K562 (cell line): ENCODE measurements at regions not wholly inside any gene's neighbourhood (a gene's known extent, or its start where the extent isn't known, plus 50 kb on each side); places are given as distances from the start of the nearest gene placed in this dataset.

Source experiments
- ATAC-seq: fragments of 200-7000 bp; cut with Tn5 transposase; 3 replicates; pipeline ENCODE4 v1.9.1; 2020; ENCODE audit warnings: moderate library complexity
- BruUV-seq: library from RNA; stranded (reverse); fragments of 400-500 nt; replicated peaks from 2 replicates; lab custom pipeline; 2021; lab: Mats Ljungman, UMichigan
- CTCF ChIA-PET: fragments of 300-600 bp; formaldehyde crosslinking; extraction: SDS; loops from one replicate; lab custom pipeline; 2021; ENCODE audit warnings: low intra/inter-chr PET ratio; lab: Yijun Ruan, JAX
- POLR2A ChIA-PET: fragments of 300-600, 350-650 bp; sonication (Branson Sonifier 250); formaldehyde crosslinking; extraction: SDS; loops from one replicate; lab custom pipeline; 2021; ENCODE audit warnings: antibody characterized with exemption, inconsistent platforms; lab: Yijun Ruan, JAX
- DNase-seq, 4 experiments: peaks; one replicate each; pipeline versions ENCODE4 v3.0.0 to v3.0.0-alpha.2; 2011 to 2018; ENCODE audit warnings: low spot score in 3 of 4, mixed read lengths in 3 of 4; ENCODE audit errors: extremely low read depth in 1 of 4
- FAIRE-seq: peaks from 2 replicates; lab custom pipeline; 2011; peaks lifted over from hg19 to GRCh38; lab: Jason Lieb, UNC
- H2AFZ ChIP-seq: 2 replicates; pipeline ENCODE4 v1.6.0; 2011; ENCODE audit warnings: low read depth, low read length, control low read depth, inconsistent platforms
- H3K27ac ChIP-seq: fragments of 200-600 bp; 3 replicates; pipeline ENCODE4 v1.8.0; 2011; ENCODE audit warnings: low read depth, mild to moderate bottlenecking, control low read depth, inconsistent platforms, low read length, moderate library complexity, mixed read lengths; ENCODE audit errors: extremely low read depth
- H3K27me3 ChIP-seq, 2 experiments: fragments of 300-600 bp in 1 of 2; 2 replicates in 1 of 2; 3 replicates in 1 of 2; pipeline versions ENCODE4 v1.6.0 to v1.8.0; 2011; ENCODE audit warnings: inconsistent platforms in 2 of 2, low read length in 2 of 2, mild to moderate bottlenecking in 1 of 2, mixed read lengths in 1 of 2, moderate library complexity in 1 of 2; ENCODE audit not compliant: control insufficient read depth in 2 of 2, insufficient read depth in 2 of 2
- H3K36me3 ChIP-seq: fragments of 300-600 bp; 3 replicates; pipeline ENCODE4 v1.8.0; 2011; ENCODE audit warnings: mild to moderate bottlenecking, low read length, inconsistent platforms; ENCODE audit not compliant: control insufficient read depth, insufficient read depth
- H3K4me1 ChIP-seq, 2 experiments: fragments of 200-600 bp in 1 of 2; replicated peaks in 1 of 2; 2 replicates in 1 of 2; 3 replicates in 1 of 2; pipeline versions ENCODE4 v1.5.1 to v1.8.0; 2011; ENCODE audit warnings: inconsistent platforms in 2 of 2, low read length in 2 of 2, mild to moderate bottlenecking in 1 of 2, mixed read lengths in 1 of 2, moderate library complexity in 1 of 2; ENCODE audit not compliant: control insufficient read depth in 2 of 2, insufficient read depth in 2 of 2
- H3K4me2 ChIP-seq: 2 replicates; pipeline ENCODE4 v1.6.1; 2011; ENCODE audit warnings: low read length, control low read depth, inconsistent platforms, mixed read lengths; ENCODE audit not compliant: insufficient read depth
- H3K4me3 ChIP-seq: fragments of 200-600 bp; sonication (generic), shearing (Covaris generic); 2 replicates; pipeline ENCODE4 v1.5.1; 2016; ENCODE audit warnings: control low read depth, inconsistent platforms
- H3K79me2 ChIP-seq: fragments of 200-600 bp; 3 replicates; pipeline ENCODE4 v1.8.0; 2011; ENCODE audit warnings: low read length, inconsistent platforms; ENCODE audit not compliant: control insufficient read depth, insufficient read depth
- H3K9ac ChIP-seq, 2 experiments: 2 replicates each; pipeline versions ENCODE4 v1.6.0 to v1.6.1; 2011; ENCODE audit warnings: low read depth in 2 of 2, low read length in 2 of 2, control low read depth in 1 of 2, inconsistent platforms in 1 of 2, mild to moderate bottlenecking in 1 of 2, mixed read lengths in 1 of 2; ENCODE audit not compliant: insufficient read depth in 1 of 2
- H3K9me1 ChIP-seq: one replicate; pipeline ENCODE4 v1.6.0; 2011; ENCODE audit warnings: inconsistent platforms, mild to moderate bottlenecking, low read length, moderate library complexity; ENCODE audit not compliant: control insufficient read depth, insufficient read depth
- H3K9me3 ChIP-seq: replicated peaks from 2 replicates; pipeline ENCODE4 v1.5.1; 2011; ENCODE audit warnings: low read depth, low read length, inconsistent platforms; ENCODE audit not compliant: control insufficient read depth, insufficient read depth
- H4K20me1 ChIP-seq: replicated peaks from 2 replicates; pipeline ENCODE4 v1.6.1; 2011; ENCODE audit warnings: low read length, inconsistent platforms, mixed read lengths; ENCODE audit not compliant: control insufficient read depth, insufficient read depth
- CBFA2T3 ChIP-seq: fragments of 450-650 bp; IDR thresholded peaks from 2 replicates; pipeline ENCODE4 v1.6.1; 2017
- FOXK1 ChIP-seq: sonication (generic); formaldehyde crosslinking; IDR thresholded peaks from 2 replicates; pipeline ENCODE4 v1.8.0; 2022; ENCODE audit warnings: missing genetic modification reagents, mild to moderate bottlenecking, borderline replicate concordance
- HMG20A ChIP-seq: fragments of 450-650 bp; formaldehyde crosslinking; conservative IDR thresholded peaks from 2 replicates; pipeline ENCODE4 v1.4.0; 2020; ENCODE audit warnings: mild to moderate bottlenecking, mixed read lengths
- HNRNPH1 ChIP-seq: fragments of 200-400 bp; formaldehyde crosslinking; optimal IDR thresholded peaks from 2 replicates; pipeline ENCODE3; 2017; ENCODE audit warnings: low read depth, mild to moderate bottlenecking, low read length, moderate library complexity
- KLF16 ChIP-seq: IDR thresholded peaks from 2 replicates; pipeline ENCODE4 v1.6.1; 2016; ENCODE audit warnings: antibody characterized with exemption
- NEUROD1 ChIP-seq: fragments of 150-350 bp; IDR thresholded peaks from 2 replicates; pipeline ENCODE4 v1.6.1; 2014; ENCODE audit warnings: borderline replicate concordance, low read length, low read depth; ENCODE audit not compliant: partially characterized antibody
- PTRF ChIP-seq: fragments of 450-650 bp; IDR thresholded peaks from 2 replicates; pipeline ENCODE4 v1.6.1; 2016; ENCODE audit warnings: mild to moderate bottlenecking, missing genetic modification characterization, missing compliant biosample characterization
- RBBP5 ChIP-seq: fragments of 200-600 bp; sonication (generic); IDR thresholded peaks from 2 replicates; pipeline ENCODE4 v1.6.1; 2012; ENCODE audit warnings: borderline replicate concordance, mild to moderate bottlenecking, low read length, control low read depth, inconsistent platforms; ENCODE audit not compliant: insufficient read depth, poor library complexity, severe bottlenecking
- RBM17 ChIP-seq: fragments of 200-400 bp; formaldehyde crosslinking; IDR thresholded peaks from 2 replicates; pipeline ENCODE4 v1.6.1; 2017; ENCODE audit warnings: low read depth, mild to moderate bottlenecking, low read length, borderline replicate concordance
- SNIP1 ChIP-seq: fragments of 450-650 bp; IDR thresholded peaks from 2 replicates; pipeline ENCODE4 v1.7.1; 2017; ENCODE audit warnings: low read depth, mild to moderate bottlenecking
- TCF7L2 ChIP-seq: fragments of 150-350 bp; IDR thresholded peaks from 2 replicates; pipeline ENCODE4 v1.6.1; 2016; ENCODE audit warnings: low read depth, mild to moderate bottlenecking, low read length, moderate library complexity
- ZBTB49 ChIP-seq: sonication (generic); formaldehyde crosslinking; IDR thresholded peaks from 2 replicates; pipeline ENCODE4 v1.8.0; 2022; ENCODE audit warnings: missing genetic modification reagents, mild to moderate bottlenecking, borderline replicate concordance
- ZNF444 ChIP-seq: fragments of 250-450 bp; sonication (Bioruptor Pico); IDR thresholded peaks from 2 replicates; pipeline ENCODE4 v1.4.0; 2020; ENCODE audit warnings: mild to moderate bottlenecking, moderate library complexity
- WGBS: fragments of 100-300 bp; shearing (Covaris generic); methylation state at CpG from one replicate; pipeline ENCODE4 v1.1.6; 2016; ENCODE audit warnings: low coverage, mixed read lengths; ENCODE audit not compliant: insufficient coverage; ENCODE audit errors: missing lambda C conversion rate; 5-methylcytosine and 5-hydroxymethylcytosine counted together
- in situ Hi-C: fragments of 300-500 bp; cut with MboI; formaldehyde crosslinking; loops from 4 replicates; pipeline ENCODE4 v1.15.0; 2018; ENCODE audit warnings: inconsistent platforms, mixed read lengths
- intact Hi-C: fragments of 100-400 bp; cut with micrococcal nuclease; formaldehyde crosslinking; loops from 2 replicates; pipeline ENCODE4 v1.14.2; 2022
- TF ChIP-seq, protein P1 (sequence below): fragments of 250-450 bp; sonication (Bioruptor Pico); IDR thresholded peaks from 2 replicates; pipeline ENCODE4 v1.8.0; 2021; ENCODE audit warnings: moderate library complexity, mild to moderate bottlenecking, inconsistent platforms
- TF ChIP-seq, protein P2 (sequence below): sonication (generic); formaldehyde crosslinking; IDR thresholded peaks from 2 replicates; pipeline ENCODE4 v1.8.1; 2023; ENCODE audit warnings: mild to moderate bottlenecking, missing genetic modification reagents

- TF ChIP-seq ZBTB49 (CRISPR knock-in tag) (no peak), PTRF (tag) (no peak), NEUROD1 (no peak), HNRNPH1 (no peak), SNIP1 (no peak), HMG20A (CRISPR knock-in tag) (no peak), ZNF444 (CRISPR knock-in tag) (no peak), KLF16 (no peak), RBBP5 (no peak), RBM17 (no peak), FOXK1 (CRISPR knock-in tag) (no peak)
These were observed 138.4 kb upstream of the NAALADL2 start (continued) for GRCh38 chr3:174720717-174721116.

GRCh38 chr3:174725303-174725702 lies 133.8 kb upstream of the NAALADL2 start:
- no peaks in the 10 kb centered on the region for H3K4me1 ChIP-seq
- POLR2A ChIA-PET: no interaction called here
- no peak for DNase-seq
- in situ Hi-C loops: no loop called here
- H3K9ac ChIP-seq: no peak overlapping the region
- H3K9me1 ChIP-seq: no peaks in the 10 kb centered on the region
- WGBS: 0% methylated on average over 3 of the region's 3 CpGs
- no peaks in the 10 kb centered on the region for H3K79me2 ChIP-seq
- no peaks in the 10 kb centered on the region for H4K20me1 ChIP-seq
- H3K27me3 ChIP-seq: no peaks in the 10 kb centered on the region
- no peak overlapping the region for H3K4me2 ChIP-seq
- intact Hi-C loops: no loop called here
- no peak overlapping the region for H3K27ac ChIP-seq
- CTCF ChIA-PET: no interaction called here
- ATAC-seq: no peak
- no peak overlapping the region for H2AFZ ChIP-seq
- no peak overlapping the region for H3K4me3 ChIP-seq
- no peaks in the 10 kb centered on the region for H3K9me3 ChIP-seq
- FAIRE-seq: no peak
- no peaks in the 10 kb centered on the region for H3K36me3 ChIP-seq
- BruUV-seq: no TSS peak
- TF ChIP-seq, protein P1, sequence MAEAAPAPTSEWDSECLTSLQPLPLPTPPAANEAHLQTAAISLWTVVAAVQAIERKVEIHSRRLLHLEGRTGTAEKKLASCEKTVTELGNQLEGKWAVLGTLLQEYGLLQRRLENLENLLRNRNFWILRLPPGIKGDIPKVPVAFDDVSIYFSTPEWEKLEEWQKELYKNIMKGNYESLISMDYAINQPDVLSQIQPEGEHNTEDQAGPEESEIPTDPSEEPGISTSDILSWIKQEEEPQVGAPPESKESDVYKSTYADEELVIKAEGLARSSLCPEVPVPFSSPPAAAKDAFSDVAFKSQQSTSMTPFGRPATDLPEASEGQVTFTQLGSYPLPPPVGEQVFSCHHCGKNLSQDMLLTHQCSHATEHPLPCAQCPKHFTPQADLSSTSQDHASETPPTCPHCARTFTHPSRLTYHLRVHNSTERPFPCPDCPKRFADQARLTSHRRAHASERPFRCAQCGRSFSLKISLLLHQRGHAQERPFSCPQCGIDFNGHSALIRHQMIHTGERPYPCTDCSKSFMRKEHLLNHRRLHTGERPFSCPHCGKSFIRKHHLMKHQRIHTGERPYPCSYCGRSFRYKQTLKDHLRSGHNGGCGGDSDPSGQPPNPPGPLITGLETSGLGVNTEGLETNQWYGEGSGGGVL (CRISPR knock-in tag): no peak
- TF ChIP-seq, protein P2, sequence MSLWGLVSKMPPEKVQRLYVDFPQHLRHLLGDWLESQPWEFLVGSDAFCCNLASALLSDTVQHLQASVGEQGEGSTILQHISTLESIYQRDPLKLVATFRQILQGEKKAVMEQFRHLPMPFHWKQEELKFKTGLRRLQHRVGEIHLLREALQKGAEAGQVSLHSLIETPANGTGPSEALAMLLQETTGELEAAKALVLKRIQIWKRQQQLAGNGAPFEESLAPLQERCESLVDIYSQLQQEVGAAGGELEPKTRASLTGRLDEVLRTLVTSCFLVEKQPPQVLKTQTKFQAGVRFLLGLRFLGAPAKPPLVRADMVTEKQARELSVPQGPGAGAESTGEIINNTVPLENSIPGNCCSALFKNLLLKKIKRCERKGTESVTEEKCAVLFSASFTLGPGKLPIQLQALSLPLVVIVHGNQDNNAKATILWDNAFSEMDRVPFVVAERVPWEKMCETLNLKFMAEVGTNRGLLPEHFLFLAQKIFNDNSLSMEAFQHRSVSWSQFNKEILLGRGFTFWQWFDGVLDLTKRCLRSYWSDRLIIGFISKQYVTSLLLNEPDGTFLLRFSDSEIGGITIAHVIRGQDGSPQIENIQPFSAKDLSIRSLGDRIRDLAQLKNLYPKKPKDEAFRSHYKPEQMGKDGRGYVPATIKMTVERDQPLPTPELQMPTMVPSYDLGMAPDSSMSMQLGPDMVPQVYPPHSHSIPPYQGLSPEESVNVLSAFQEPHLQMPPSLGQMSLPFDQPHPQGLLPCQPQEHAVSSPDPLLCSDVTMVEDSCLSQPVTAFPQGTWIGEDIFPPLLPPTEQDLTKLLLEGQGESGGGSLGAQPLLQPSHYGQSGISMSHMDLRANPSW (CRISPR knock-in tag): no peak
- TF ChIP-seq CBFA2T3 (no peak), TCF7L2 (no peak)
